NOMO-1 treated with DMSO at 0.1 percent for 48 hours (cell line): ENCODE measurements at regions not wholly inside any gene's neighbourhood (a gene's known extent, or its start where the extent isn't known, plus 50 kb on each side); places are given as distances from the start of the nearest gene placed in this dataset.
"Not testable (repeated sequence)": the region's sequence is repeated elsewhere in the genome, so short reads cannot be mapped to it uniquely, and the experiment has no call there.

Experiments used
- DNase-seq: peaks from one replicate; lab custom pipeline; 2025; ENCODE audit not compliant: unreplicated experiment; lab: John Stamatoyannopoulos, UW

- DNase-seq: no peak
Observed at GRCh38 chr10:45564303-45564959, 108.1 kb downstream of the ZFAND4 start.

GRCh38 chr10:45561952-45562351 lies 110.6 kb downstream of the ZFAND4 start:
- no peak for DNase-seq

- no peak for DNase-seq
Observed at GRCh38 chr10:45560262-45560661, 112.3 kb downstream of the ZFAND4 start.

- no peak for DNase-seq
Observed at GRCh38 chr10:45558425-45558824, 114.1 kb downstream of the ZFAND4 start.

- DNase-seq: peak; percentile 70
Observed at GRCh38 chr10:45557275-45557905, 115.2 kb downstream of the ZFAND4 start.

GRCh38 chr10:45555795-45556194 lies 116.8 kb downstream of the ZFAND4 start:
- peak; percentile 2 for DNase-seq

GRCh38 chr10:45555332-45555731 lies 117.2 kb downstream of the ZFAND4 start:
- DNase-seq: not testable (repeated sequence)

GRCh38 chr10:45553613-45554012 lies 119.0 kb downstream of the ZFAND4 start:
- no peak for DNase-seq

- DNase-seq: no peak
Observed at GRCh38 chr10:45553155-45553554, 119.4 kb downstream of the ZFAND4 start.

GRCh38 chr10:45552476-45552875 lies 120.1 kb downstream of the ZFAND4 start:
- DNase-seq: no peak

GRCh38 chr10:45550903-45551786 lies 121.4 kb downstream of the ZFAND4 start:
- no peak for DNase-seq

GRCh38 chr10:45548068-45548467 lies 124.5 kb downstream of the ZFAND4 start:
- DNase-seq: no peak

- no peak for DNase-seq
Observed at GRCh38 chr10:45547207-45547606, 125.4 kb downstream of the ZFAND4 start.

GRCh38 chr10:45545150-45545549 lies 127.4 kb downstream of the ZFAND4 start:
- DNase-seq: no peak

GRCh38 chr10:45544191-45544590 lies 128.4 kb downstream of the ZFAND4 start:
- DNase-seq: no peak

- not testable (repeated sequence) for DNase-seq
Observed at GRCh38 chr10:45541032-45541431, 131.5 kb downstream of the ZFAND4 start.

GRCh38 chr10:45540589-45540988 lies 132.0 kb downstream of the ZFAND4 start:
- not testable (repeated sequence) for DNase-seq

- DNase-seq: not testable (repeated sequence)
Observed at GRCh38 chr10:45539569-45539968, 133.0 kb downstream of the ZFAND4 start.

- DNase-seq: no peak
Observed at GRCh38 chr10:45534572-45534971, 138.0 kb downstream of the ZFAND4 start.

- DNase-seq: no peak
Observed at GRCh38 chr10:45532480-45532879, 140.1 kb downstream of the ZFAND4 start.

GRCh38 chr10:45526309-45526905 lies 146.2 kb downstream of the ZFAND4 start:
- no peak for DNase-seq
